ENCODE measurements at regions not wholly inside any gene's neighbourhood (a gene's known extent, or its start where the extent isn't known, plus 50 kb on each side); places are given as distances from the start of the nearest gene placed in this dataset.

GRCh38 chr2:16080516-16080915 lies 140.2 kb downstream of the MYCN start:
- FAIRE-seq, result no peak
- no peak for DNase-seq (ENCODE audit: extremely low spot score, insufficient read length, low read depth)

- no peak for DNase-seq (ENCODE audit: extremely low spot score, insufficient read length, low read depth)
- FAIRE-seq, result no peak
Observed at GRCh38 chr2:16080071-16080470, 139.7 kb downstream of the MYCN start.

- DNase-seq (ENCODE audit: extremely low spot score, insufficient read length, low read depth) (no peak), FAIRE-seq (no peak)
Observed at GRCh38 chr2:16079637-16080036, 139.3 kb downstream of the MYCN start.

GRCh38 chr2:16077601-16078000 lies 137.3 kb downstream of the MYCN start:
- FAIRE-seq, result no peak

GRCh38 chr2:16076911-16077310 lies 136.6 kb downstream of the MYCN start:
- no peak for FAIRE-seq
- DNase-seq (ENCODE audit: extremely low spot score, insufficient read length, low read depth), result no peak

More at GRCh38 chr2:16077601-16078000, 137.3 kb downstream of the MYCN start:
- DNase-seq (ENCODE audit: extremely low spot score, insufficient read length, low read depth), result no peak

GRCh38 chr2:16075045-16076012 lies 135.0 kb downstream of the MYCN start:
- FAIRE-seq, result no peak
- no peak for DNase-seq (ENCODE audit: extremely low spot score, insufficient read length, low read depth)

- DNase-seq (ENCODE audit: extremely low spot score, insufficient read length, low read depth), result no peak
- FAIRE-seq, result no peak
Observed at GRCh38 chr2:16073921-16074425, 133.6 kb downstream of the MYCN start.

GRCh38 chr2:16073471-16073870 lies 133.1 kb downstream of the MYCN start:
- no peak for DNase-seq (ENCODE audit: extremely low spot score, insufficient read length, low read depth)
- FAIRE-seq, result no peak

- DNase-seq (ENCODE audit: extremely low spot score, insufficient read length, low read depth), result no peak
- FAIRE-seq, result no peak
Observed at GRCh38 chr2:16072638-16073290, 132.4 kb downstream of the MYCN start.

- FAIRE-seq (no peak), DNase-seq (ENCODE audit: extremely low spot score, insufficient read length, low read depth) (no peak)
Observed at GRCh38 chr2:16071865-16072637, 131.7 kb downstream of the MYCN start.

GRCh38 chr2:16071039-16071864 lies 130.9 kb downstream of the MYCN start:
- FAIRE-seq, result no peak
- no peak for DNase-seq (ENCODE audit: extremely low spot score, insufficient read length, low read depth)

GRCh38 chr2:16070648-16070971 lies 130.3 kb downstream of the MYCN start:
- FAIRE-seq, result no peak

GRCh38 chr2:16069933-16070647 lies 129.7 kb downstream of the MYCN start:
- FAIRE-seq, result no peak
- DNase-seq (ENCODE audit: extremely low spot score, insufficient read length, low read depth), result no peak

More at GRCh38 chr2:16070648-16070971, 130.3 kb downstream of the MYCN start:
- no peak for DNase-seq (ENCODE audit: extremely low spot score, insufficient read length, low read depth)

- DNase-seq (ENCODE audit: extremely low spot score, insufficient read length, low read depth) (no peak), FAIRE-seq (no peak)
Observed at GRCh38 chr2:16069663-16069932, 129.2 kb downstream of the MYCN start.

- FAIRE-seq (no peak), DNase-seq (ENCODE audit: extremely low spot score, insufficient read length, low read depth) (no peak)
Observed at GRCh38 chr2:16068552-16068940, 128.2 kb downstream of the MYCN start.

GRCh38 chr2:16067866-16068551 lies 127.7 kb downstream of the MYCN start:
- no peak for DNase-seq (ENCODE audit: extremely low spot score, insufficient read length, low read depth)
- no peak for FAIRE-seq

- DNase-seq (ENCODE audit: extremely low spot score, insufficient read length, low read depth) (no peak), FAIRE-seq (no peak)
Observed at GRCh38 chr2:16067444-16067843, 127.1 kb downstream of the MYCN start.

GRCh38 chr2:16067037-16067406 lies 126.7 kb downstream of the MYCN start:
- DNase-seq (ENCODE audit: extremely low spot score, insufficient read length, low read depth) (no peak), FAIRE-seq (no peak)

Data from GM18507 (cell line).